ENCODE measurements at regions not wholly inside any gene's neighbourhood (a gene's known extent, or its start where the extent isn't known, plus 50 kb on each side); places are given as distances from the start of the nearest gene placed in this dataset.

GRCh38 chrX:143568467-143568866 is 51.2 kb upstream of the SPANXN3 start:
- TF ChIP-seq SMARCA5 (IDR thresholded peaks at IDR 0.05) (no peak), RUNX3 (IDR thresholded peaks at IDR 0.05; ENCODE audit: low read length) (no peak), KDM1A (IDR thresholded peaks at IDR 0.05; ENCODE audit: borderline replicate concordance) (no peak), SIX5 (IDR thresholded peaks at IDR 0.05; ENCODE audit: low read depth, low read length, severe bottlenecking) (no peak), CTCF (IDR thresholded peaks at IDR 0.05 in 2 of 3, conservative IDR thresholded peaks at IDR 0.05 in 1 of 3; ENCODE audit: control insufficient read depth in 2 of 3, extremely low read depth in 1 of 3, insufficient read depth in 1 of 3, low read depth in 3 of 3, low read length in 3 of 3) (no peak), JUNB (IDR thresholded peaks at IDR 0.05) (no peak)
- ChIA-PET CTCF (no interaction called here), POLR2A (no interaction called here), RAD21 (ENCODE audit: unreplicated experiment) (no interaction called here), SMC1A (ENCODE audit: uncharacterized antibody, unreplicated experiment) (interaction anchor here (1.0 kb wide), 1 partner anchor 12 kb away, joined by 3 read pairs; no protein-coding TSS in a partner anchor)
- DNase-seq (ENCODE audit: low read depth, low spot score) (no peak), ATAC-seq (no peak), FAIRE-seq (no peak)
- no peaks in the 10 kb centered on the region for H3K36me3 ChIP-seq (ENCODE audit: control insufficient read depth in 2 of 2, insufficient read depth in 2 of 2, low read length in 1 of 2)
- no peaks in the 10 kb centered on the region for H3K4me1 ChIP-seq (ENCODE audit: control insufficient read depth, insufficient read depth, low read length)
- H3K4me3 ChIP-seq: no peak overlapping the region
- intact Hi-C loops (cut with micrococcal nuclease; ENCODE audit: unreplicated experiment) (no loop called here), in situ Hi-C loops (cut with MboI) (no loop called here)
- no peak overlapping the region for H2AFZ ChIP-seq (ENCODE audit: control insufficient read depth, low read depth, low read length)
- no peaks in the 10 kb centered on the region for H3K27me3 ChIP-seq (replicated peaks in 1 of 2; ENCODE audit: control insufficient read depth in 2 of 2, insufficient read depth in 2 of 2, low read length in 1 of 2)
- WGBS (ENCODE audit: insufficient coverage, insufficient replicate concordance, low lambda C conversion rate, missing lambda C conversion rate): 7% methylated on average over 2 of the region's 2 CpGs
- H3K4me2 ChIP-seq (ENCODE audit: control insufficient read depth, insufficient read depth): no peak overlapping the region
- no TSS peak for BruUV-seq (replicated peaks)
- H3K27ac ChIP-seq (ENCODE audit: control insufficient read depth, insufficient read depth): no peak overlapping the region
- no peaks in the 10 kb centered on the region; the same call in 2 of the 3 replicates for H3K9me3 ChIP-seq (replicated peaks; ENCODE audit: control insufficient read depth, insufficient read depth, low read length)
- no peaks in the 10 kb centered on the region for H4K20me1 ChIP-seq (ENCODE audit: control insufficient read depth, insufficient read depth)
- H3K79me2 ChIP-seq (ENCODE audit: control insufficient read depth, insufficient read depth, low read length): no peaks in the 10 kb centered on the region
- H3K9ac ChIP-seq (ENCODE audit: control insufficient read depth, insufficient read depth, low read length): no peak overlapping the region

Data from GM12878 (cell line).